ENCODE measurements at regions not wholly inside any gene's neighbourhood (a gene's known extent, or its start where the extent isn't known, plus 50 kb on each side); places are given as distances from the start of the nearest gene placed in this dataset.
"Not testable (repeated sequence)": the region's sequence is repeated elsewhere in the genome, so short reads cannot be mapped to it uniquely, and the experiment has no call there.

DNA sequence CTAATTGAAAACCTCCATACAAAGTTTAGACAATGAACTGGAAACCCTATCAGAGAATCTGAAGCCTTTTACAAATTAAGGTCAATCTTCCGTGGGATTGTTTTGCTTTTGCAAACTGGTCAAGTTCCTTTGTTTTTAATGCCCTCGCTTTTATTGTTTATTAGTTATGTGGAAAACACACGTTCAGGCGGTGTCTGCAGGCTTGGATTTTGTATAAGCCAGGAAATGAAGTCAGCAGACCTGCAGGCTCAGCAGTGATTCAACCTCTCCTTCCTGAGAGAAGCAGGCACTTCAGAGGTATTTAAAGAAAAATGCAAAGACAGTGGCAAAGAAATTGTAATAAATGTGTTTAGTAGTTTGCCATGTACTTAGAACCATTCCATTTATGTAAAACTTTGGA, 103.4 kb upstream of the PDE10A start:
- in situ Hi-C loops (cut with MboI; ENCODE audit: low pct_unique_long_range_greater_than_20kb, low sequenced_read_pairs, unreplicated experiment): no loop called here
- TF ChIP-seq, protein P1, sequence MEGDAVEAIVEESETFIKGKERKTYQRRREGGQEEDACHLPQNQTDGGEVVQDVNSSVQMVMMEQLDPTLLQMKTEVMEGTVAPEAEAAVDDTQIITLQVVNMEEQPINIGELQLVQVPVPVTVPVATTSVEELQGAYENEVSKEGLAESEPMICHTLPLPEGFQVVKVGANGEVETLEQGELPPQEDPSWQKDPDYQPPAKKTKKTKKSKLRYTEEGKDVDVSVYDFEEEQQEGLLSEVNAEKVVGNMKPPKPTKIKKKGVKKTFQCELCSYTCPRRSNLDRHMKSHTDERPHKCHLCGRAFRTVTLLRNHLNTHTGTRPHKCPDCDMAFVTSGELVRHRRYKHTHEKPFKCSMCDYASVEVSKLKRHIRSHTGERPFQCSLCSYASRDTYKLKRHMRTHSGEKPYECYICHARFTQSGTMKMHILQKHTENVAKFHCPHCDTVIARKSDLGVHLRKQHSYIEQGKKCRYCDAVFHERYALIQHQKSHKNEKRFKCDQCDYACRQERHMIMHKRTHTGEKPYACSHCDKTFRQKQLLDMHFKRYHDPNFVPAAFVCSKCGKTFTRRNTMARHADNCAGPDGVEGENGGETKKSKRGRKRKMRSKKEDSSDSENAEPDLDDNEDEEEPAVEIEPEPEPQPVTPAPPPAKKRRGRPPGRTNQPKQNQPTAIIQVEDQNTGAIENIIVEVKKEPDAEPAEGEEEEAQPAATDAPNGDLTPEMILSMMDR (IDR thresholded peaks at IDR 0.05; ENCODE audit: extremely low read depth, insufficient read depth, missing control alignments): no peak
- no peak for DNase-seq (ENCODE audit: low spot score)

DNA sequence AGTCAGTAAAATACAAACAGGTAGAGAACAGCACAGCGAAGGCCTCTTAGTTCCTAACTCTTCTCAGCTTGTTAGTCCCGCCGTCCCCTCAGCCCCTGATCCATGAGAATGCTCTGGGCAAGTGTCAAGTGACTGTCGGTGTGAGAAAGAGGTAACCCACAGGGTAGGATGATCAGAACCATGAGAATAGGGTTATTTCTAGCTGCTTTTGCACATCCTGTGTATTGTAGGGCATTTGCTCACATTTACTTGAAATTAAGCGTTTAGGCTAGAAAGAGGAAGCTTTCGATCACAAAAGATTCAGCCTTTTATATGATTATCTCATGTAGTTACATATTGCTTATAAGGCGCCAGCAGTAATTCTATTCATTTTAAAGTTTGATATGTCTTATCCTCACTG, 103.0 kb upstream of the PDE10A start:
- in situ Hi-C loops (cut with MboI; ENCODE audit: low pct_unique_long_range_greater_than_20kb, low sequenced_read_pairs, unreplicated experiment): no loop called here
- TF ChIP-seq, protein P1 (IDR thresholded peaks at IDR 0.05; ENCODE audit: extremely low read depth, insufficient read depth, missing control alignments): no peak
- no peak for DNase-seq (ENCODE audit: low spot score)

DNA sequence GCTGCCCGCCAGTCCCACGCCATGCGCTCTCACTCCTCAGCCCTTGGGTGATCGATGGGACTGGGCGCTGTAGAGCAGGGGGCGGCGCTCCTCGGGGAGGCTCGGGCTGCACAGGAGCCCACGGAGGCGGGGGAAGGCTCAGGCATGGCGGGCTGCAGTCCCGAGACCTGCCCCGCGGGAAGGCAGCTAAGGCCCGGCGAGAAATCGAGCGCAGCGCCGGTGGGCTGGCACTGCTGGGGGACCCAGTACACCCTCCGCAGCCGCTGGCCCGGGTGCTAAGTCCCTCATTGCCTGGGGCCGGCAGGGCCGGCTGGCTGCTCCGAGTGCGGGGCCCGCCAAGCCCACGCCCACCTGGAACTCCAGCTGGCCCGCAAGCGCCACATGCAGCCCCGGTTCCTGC, 102.2 kb upstream of the PDE10A start:
- in situ Hi-C loops (cut with MboI; ENCODE audit: low pct_unique_long_range_greater_than_20kb, low sequenced_read_pairs, unreplicated experiment); DNase-seq (ENCODE audit: low spot score): not testable (repeated sequence)

DNA sequence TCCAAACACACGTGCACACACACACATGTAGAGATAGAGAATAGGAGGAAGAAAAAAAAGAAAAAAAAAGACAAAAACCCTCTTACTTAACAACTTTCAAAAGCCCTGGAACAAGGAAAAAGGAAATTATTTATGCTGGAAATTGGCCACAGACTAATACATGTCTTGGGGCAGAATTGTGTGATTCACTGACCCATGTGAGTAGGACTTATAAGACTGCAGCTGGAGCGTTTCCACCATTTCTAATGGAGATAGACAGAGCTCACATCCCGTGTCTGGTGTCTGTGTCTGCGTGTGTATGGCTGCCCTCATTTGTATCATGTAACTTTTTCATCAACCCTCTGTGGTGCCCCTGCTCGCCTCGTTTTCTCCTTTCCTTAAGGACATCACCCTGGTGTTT, 99.8 kb upstream of the PDE10A start:
- in situ Hi-C loops (cut with MboI; ENCODE audit: low pct_unique_long_range_greater_than_20kb, low sequenced_read_pairs, unreplicated experiment): no loop called here
- TF ChIP-seq, protein P1 (IDR thresholded peaks at IDR 0.05; ENCODE audit: extremely low read depth, insufficient read depth, missing control alignments): no peak
- DNase-seq (ENCODE audit: low spot score): no peak

DNA sequence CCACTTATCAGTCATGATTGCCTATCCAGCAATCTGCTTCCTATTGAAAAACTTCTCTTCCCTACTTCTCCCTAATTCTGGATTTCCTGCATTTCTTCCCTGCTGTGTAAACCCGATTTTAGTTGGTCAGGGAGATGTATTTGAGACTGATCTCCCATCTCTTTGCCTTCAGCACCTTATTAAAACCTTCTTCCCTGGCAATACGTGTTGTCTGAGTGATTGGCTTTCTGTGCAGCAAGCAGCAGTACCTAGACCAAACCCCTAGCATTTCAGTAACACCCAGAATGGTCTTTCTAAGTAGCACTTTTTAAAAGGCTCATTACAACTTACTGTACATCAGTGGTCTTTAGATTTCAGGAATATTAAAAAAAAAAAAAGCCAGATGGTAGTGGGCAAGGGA, 99.1 kb upstream of the PDE10A start:
- in situ Hi-C loops (cut with MboI; ENCODE audit: low pct_unique_long_range_greater_than_20kb, low sequenced_read_pairs, unreplicated experiment): no loop called here
- no peak for DNase-seq (ENCODE audit: low spot score)
- TF ChIP-seq, protein P1 (IDR thresholded peaks at IDR 0.05; ENCODE audit: extremely low read depth, insufficient read depth, missing control alignments): no peak

DNA sequence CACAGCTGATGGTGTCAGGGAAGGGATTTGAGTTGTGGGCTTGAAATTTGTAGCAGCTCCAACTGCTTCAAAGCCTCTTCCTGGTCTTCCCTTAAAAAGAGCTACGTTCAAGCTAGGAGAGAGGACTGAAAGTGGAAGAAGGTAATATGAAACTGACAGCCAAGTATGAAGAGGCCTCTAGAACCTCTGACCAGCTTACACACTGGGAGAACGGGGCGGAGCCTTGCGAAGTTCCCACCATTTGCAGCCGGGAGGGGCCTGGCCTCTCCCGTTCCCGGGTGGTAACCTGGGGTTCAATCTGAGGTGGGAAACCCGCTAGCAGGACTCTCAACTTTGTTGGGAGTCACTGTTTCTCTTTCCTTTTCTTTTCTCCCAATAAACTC, 97.8 kb upstream of the PDE10A start:
- in situ Hi-C loops (cut with MboI; ENCODE audit: low pct_unique_long_range_greater_than_20kb, low sequenced_read_pairs, unreplicated experiment): no loop called here
- TF ChIP-seq, protein P1 (IDR thresholded peaks at IDR 0.05; ENCODE audit: extremely low read depth, insufficient read depth, missing control alignments): no peak

DNA sequence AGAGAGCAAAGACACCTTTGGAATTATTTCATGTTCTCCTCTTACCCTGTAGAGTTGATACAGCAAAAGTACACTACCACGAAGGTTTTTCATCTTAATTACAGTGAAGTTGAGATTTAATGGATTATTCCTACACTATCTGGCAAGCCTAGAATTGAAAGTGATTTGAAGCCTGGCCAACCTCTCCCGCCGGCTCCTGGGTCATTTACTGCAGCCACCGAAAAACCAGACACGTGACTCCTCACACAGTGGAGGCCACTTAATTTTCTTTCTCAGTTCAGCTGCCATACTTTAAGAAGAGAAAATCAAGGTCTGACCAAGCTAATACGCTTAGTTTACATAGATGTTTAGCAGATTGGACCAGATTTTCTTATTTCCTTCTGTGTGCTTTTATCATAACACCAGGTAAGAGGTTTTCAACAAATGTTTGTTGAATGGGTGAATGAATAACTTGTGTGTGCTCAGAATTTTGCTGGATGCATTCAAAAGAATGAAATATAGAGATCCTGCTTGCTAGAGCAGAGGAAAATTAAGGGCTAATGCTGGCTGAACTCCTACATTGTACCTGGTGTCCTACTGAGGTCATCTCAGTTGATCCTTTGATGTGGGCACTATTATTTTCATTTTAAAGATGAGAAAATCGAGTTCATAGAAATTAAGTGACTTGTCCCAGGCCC, 97.2 kb upstream of the PDE10A start:
- TF ChIP-seq, protein P1 (IDR thresholded peaks at IDR 0.05; ENCODE audit: extremely low read depth, insufficient read depth, missing control alignments): no peak
- no peak for DNase-seq (ENCODE audit: low spot score)
- in situ Hi-C loops (cut with MboI; ENCODE audit: low pct_unique_long_range_greater_than_20kb, low sequenced_read_pairs, unreplicated experiment): no loop called here

More for the DNA sequence above, 97.8 kb upstream of the PDE10A start:
- no peak for DNase-seq (ENCODE audit: low spot score)

Measured in GM13977 (cell line).